HL-60 (cell line): ENCODE measurements at regions not wholly inside any gene's neighbourhood (a gene's known extent, or its start where the extent isn't known, plus 50 kb on each side); places are given as distances from the start of the nearest gene placed in this dataset.

Experiments
- DNase-seq, 2 experiments: peaks; one replicate each; pipeline ENCODE4 v3.0.0-alpha.2; 2010 to 2020; ENCODE audit warnings: low read depth in 1 of 2, low spot score in 1 of 2
- H3K27ac ChIP-seq: fragments of 250-450 bp; sonication (Bioruptor Pico); replicated peaks from 2 replicates; pipeline ENCODE4 v1.5.1; 2020; ENCODE audit warnings: mild to moderate bottlenecking, moderate library complexity
- H3K27me3 ChIP-seq: fragments of 250-450 bp; sonication (Bioruptor Pico); 2 replicates; pipeline ENCODE4 v1.5.1; 2021; ENCODE audit warnings: mild to moderate bottlenecking, moderate library complexity; ENCODE audit not compliant: insufficient read depth, poor library complexity, severe bottlenecking
- H3K4me3 ChIP-seq: replicated peaks from 2 replicates; pipeline ENCODE4 v1.5.1; 2011; ENCODE audit warnings: mild to moderate bottlenecking, control low read depth, low read length; ENCODE audit not compliant: insufficient read depth
- CTCF ChIP-seq: IDR thresholded peaks from one replicate; pipeline ENCODE4 v1.5.1; 2011; ENCODE audit warnings: low read length, control low read depth, inconsistent platforms; ENCODE audit not compliant: insufficient read depth
- GABPA ChIP-seq: IDR thresholded peaks from 2 replicates; pipeline ENCODE4 v1.6.1; 2012; ENCODE audit warnings: low read depth
- POLR2AphosphoS5 ChIP-seq: IDR thresholded peaks from 2 replicates; pipeline ENCODE4 v1.6.1; 2012; ENCODE audit warnings: low read depth
- SPI1 ChIP-seq: IDR thresholded peaks from 2 replicates; pipeline ENCODE4 v1.6.1; 2012; ENCODE audit warnings: low read depth, mild to moderate bottlenecking, borderline replicate concordance
- TF ChIP-seq, protein P1 (sequence below): IDR thresholded peaks from 2 replicates; pipeline ENCODE4 v1.6.1; 2012; ENCODE audit warnings: low read depth; ENCODE audit not compliant: insufficient replicate concordance

GRCh38 chr15:29448320-29448719, 178.7 kb upstream of the NSMCE3 start:
- no peak overlapping the region for H3K27ac ChIP-seq
- no peaks in the 10 kb centered on the region for H3K27me3 ChIP-seq
- TF ChIP-seq POLR2AphosphoS5 (no peak), CTCF (no peak)
- no peak overlapping the region for H3K4me3 ChIP-seq
- no peak for DNase-seq

DNA sequence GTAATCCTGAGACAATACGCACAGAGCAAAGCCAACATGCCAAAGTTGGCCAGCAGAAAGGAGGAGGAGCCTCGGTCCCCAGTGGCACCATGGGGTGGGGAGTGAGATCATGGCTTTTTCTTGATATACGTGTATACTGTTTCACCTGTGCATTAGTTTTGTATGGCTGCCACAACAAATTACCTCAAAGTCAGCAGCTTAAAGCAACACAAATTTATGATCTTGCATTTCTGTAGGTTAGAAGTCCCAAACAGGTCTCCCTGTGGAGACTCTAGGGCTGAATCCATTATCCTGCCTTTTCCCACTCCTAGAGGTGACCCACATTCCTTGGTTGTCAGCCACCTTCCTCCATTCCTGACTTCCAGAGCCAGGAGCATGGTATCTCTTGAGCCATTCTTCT, 176.9 kb upstream of the NSMCE3 start:
- no peak for DNase-seq
- Histone ChIP-seq H3K27ac (no peak overlapping the region), H3K27me3 (no peaks in the 10 kb centered on the region), H3K4me3 (no peak overlapping the region)
- TF ChIP-seq, protein P1, sequence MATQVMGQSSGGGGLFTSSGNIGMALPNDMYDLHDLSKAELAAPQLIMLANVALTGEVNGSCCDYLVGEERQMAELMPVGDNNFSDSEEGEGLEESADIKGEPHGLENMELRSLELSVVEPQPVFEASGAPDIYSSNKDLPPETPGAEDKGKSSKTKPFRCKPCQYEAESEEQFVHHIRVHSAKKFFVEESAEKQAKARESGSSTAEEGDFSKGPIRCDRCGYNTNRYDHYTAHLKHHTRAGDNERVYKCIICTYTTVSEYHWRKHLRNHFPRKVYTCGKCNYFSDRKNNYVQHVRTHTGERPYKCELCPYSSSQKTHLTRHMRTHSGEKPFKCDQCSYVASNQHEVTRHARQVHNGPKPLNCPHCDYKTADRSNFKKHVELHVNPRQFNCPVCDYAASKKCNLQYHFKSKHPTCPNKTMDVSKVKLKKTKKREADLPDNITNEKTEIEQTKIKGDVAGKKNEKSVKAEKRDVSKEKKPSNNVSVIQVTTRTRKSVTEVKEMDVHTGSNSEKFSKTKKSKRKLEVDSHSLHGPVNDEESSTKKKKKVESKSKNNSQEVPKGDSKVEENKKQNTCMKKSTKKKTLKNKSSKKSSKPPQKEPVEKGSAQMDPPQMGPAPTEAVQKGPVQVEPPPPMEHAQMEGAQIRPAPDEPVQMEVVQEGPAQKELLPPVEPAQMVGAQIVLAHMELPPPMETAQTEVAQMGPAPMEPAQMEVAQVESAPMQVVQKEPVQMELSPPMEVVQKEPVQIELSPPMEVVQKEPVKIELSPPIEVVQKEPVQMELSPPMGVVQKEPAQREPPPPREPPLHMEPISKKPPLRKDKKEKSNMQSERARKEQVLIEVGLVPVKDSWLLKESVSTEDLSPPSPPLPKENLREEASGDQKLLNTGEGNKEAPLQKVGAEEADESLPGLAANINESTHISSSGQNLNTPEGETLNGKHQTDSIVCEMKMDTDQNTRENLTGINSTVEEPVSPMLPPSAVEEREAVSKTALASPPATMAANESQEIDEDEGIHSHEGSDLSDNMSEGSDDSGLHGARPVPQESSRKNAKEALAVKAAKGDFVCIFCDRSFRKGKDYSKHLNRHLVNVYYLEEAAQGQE, result no peak
- TF ChIP-seq CTCF (no peak), POLR2AphosphoS5 (no peak)

GRCh38 chr15:29442532-29442931, 172.9 kb upstream of the NSMCE3 start:
- no peaks in the 10 kb centered on the region for H3K27me3 ChIP-seq
- no peak overlapping the region for H3K27ac ChIP-seq
- no peak overlapping the region for H3K4me3 ChIP-seq
- no peak for TF ChIP-seq CTCF
- TF ChIP-seq GABPA, result no peak
- no peak for TF ChIP-seq SPI1
- TF ChIP-seq, protein P1, result no peak
- no peak for TF ChIP-seq POLR2AphosphoS5
- DNase-seq, result no peak

DNA sequence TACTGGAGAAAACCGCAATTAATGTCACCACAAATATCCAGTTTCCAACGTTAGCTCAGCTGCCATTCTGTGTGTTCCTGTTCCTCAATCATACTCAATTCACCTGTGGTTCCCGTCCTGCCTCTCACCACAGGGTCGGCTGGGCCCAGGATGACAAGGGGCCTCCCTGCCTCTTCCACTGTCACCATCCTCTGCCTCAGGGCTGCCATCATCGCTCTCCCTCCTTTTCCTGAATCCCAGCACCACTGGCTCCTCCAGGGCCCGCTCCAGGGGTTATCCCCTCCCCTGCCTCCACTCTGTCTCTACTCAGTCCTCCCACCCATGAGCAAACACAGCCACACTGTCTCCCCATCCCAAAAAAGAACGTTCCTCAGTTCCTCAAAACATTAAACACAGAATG, 170.9 kb upstream of the NSMCE3 start:
- Histone ChIP-seq H3K27me3 (no peaks in the 10 kb centered on the region), H3K4me3 (no peak overlapping the region), H3K27ac (no peak overlapping the region)
- DNase-seq, result no peak
- TF ChIP-seq GABPA, result no peak
- TF ChIP-seq POLR2AphosphoS5, result no peak
- TF ChIP-seq, protein P1, result no peak
- TF ChIP-seq SPI1, result no peak
- TF ChIP-seq CTCF, result no peak
